Endothelial cell of umbilical vein (primary cell): ENCODE measurements at regions not wholly inside any gene's neighbourhood (a gene's known extent, or its start where the extent isn't known, plus 50 kb on each side); places are given as distances from the start of the nearest gene placed in this dataset.

Source experiments
- BruUV-seq: library from RNA; stranded (reverse); fragments of 400-500 nt; replicated peaks from 2 replicates; lab custom pipeline; 2021; lab: Mats Ljungman, UMichigan
- CTCF ChIA-PET: fragments of 300-600, 350-600 bp; sonication (Branson Sonifier 250); formaldehyde crosslinking; loops from one replicate; lab custom pipeline; 2021; ENCODE audit warnings: antibody characterized with exemption, inconsistent platforms; lab: Charles Lee
- POLR2A ChIA-PET: fragments of 300-600, 350-600 bp; sonication (Branson Sonifier 250); formaldehyde crosslinking; loops from one replicate; lab custom pipeline; 2021; ENCODE audit warnings: antibody characterized with exemption, inconsistent platforms; lab: Charles Lee
- DNase-seq: peaks from one replicate; pipeline ENCODE4 v3.0.0-alpha.2; 2011; ENCODE audit warnings: low read depth, low spot score
- FAIRE-seq: peaks from 2 replicates; lab custom pipeline; 2011; peaks lifted over from hg19 to GRCh38; lab: Jason Lieb, UNC
- H2AFZ ChIP-seq: 2 replicates; pipeline ENCODE4 v1.6.0; 2012; ENCODE audit warnings: low read depth, low read length, control low read depth, inconsistent platforms
- H3K27ac ChIP-seq: 2 replicates; pipeline ENCODE4 v1.5.1; 2011; ENCODE audit warnings: low read depth, mild to moderate bottlenecking, control low read depth, low read length, moderate library complexity; ENCODE audit not compliant: insufficient read depth
- H3K27me3 ChIP-seq, 2 experiments: 2 replicates each; pipeline versions ENCODE4 v1.6.0 to v1.6.1; 2011; ENCODE audit warnings: low read length in 2 of 2, mixed read lengths in 1 of 2; ENCODE audit not compliant: control insufficient read depth in 2 of 2, insufficient read depth in 2 of 2
- H3K36me3 ChIP-seq, 2 experiments: 2 replicates in 1 of 2; 3 replicates in 1 of 2; pipeline ENCODE4 v1.5.1; 2011; ENCODE audit warnings: low read length in 2 of 2, mild to moderate bottlenecking in 1 of 2, moderate library complexity in 1 of 2; ENCODE audit not compliant: control insufficient read depth in 2 of 2, insufficient read depth in 2 of 2; ENCODE audit errors: extremely low read depth in 1 of 2
- H3K4me1 ChIP-seq: 3 replicates; pipeline ENCODE4 v1.5.1; 2011; ENCODE audit warnings: mild to moderate bottlenecking, low read length; ENCODE audit not compliant: control insufficient read depth, insufficient read depth; ENCODE audit errors: extremely low read depth
- H3K4me2 ChIP-seq: 2 replicates; pipeline ENCODE4 v1.6.1; 2011; ENCODE audit warnings: low read length, control low read depth, mixed read lengths; ENCODE audit not compliant: insufficient read depth
- H3K4me3 ChIP-seq, 3 experiments: fragments of 200-600 bp in 1 of 3; sonication (generic), shearing (Covaris generic) in 1 of 3; replicated peaks in 1 of 3; 2 replicates each; pipeline ENCODE4 v1.5.1; 2011 to 2016; ENCODE audit warnings: control low read depth in 3 of 3, low read length in 3 of 3, mild to moderate bottlenecking in 2 of 3, inconsistent platforms in 1 of 3, low read depth in 1 of 3, moderate library complexity in 1 of 3; ENCODE audit not compliant: insufficient read depth in 1 of 3
- H3K79me2 ChIP-seq: 2 replicates; pipeline ENCODE4 v1.6.0; 2012; ENCODE audit warnings: low read length, inconsistent platforms; ENCODE audit not compliant: control insufficient read depth, insufficient read depth
- H3K9ac ChIP-seq: replicated peaks from 2 replicates; pipeline ENCODE3; 2011; ENCODE audit warnings: low read length, control low read depth; ENCODE audit not compliant: insufficient read depth; ENCODE audit errors: extremely low read depth
- H3K9me1 ChIP-seq: replicated peaks from 3 replicates; pipeline ENCODE4 v1.6.0; 2011; ENCODE audit warnings: mild to moderate bottlenecking, low read length; ENCODE audit not compliant: control insufficient read depth, insufficient read depth; ENCODE audit errors: extremely low read depth
- H3K9me3 ChIP-seq: replicated peaks from 2 replicates; pipeline ENCODE4 v1.5.1; 2012; ENCODE audit warnings: low read length, inconsistent platforms; ENCODE audit not compliant: control insufficient read depth, insufficient read depth
- H4K20me1 ChIP-seq: replicated peaks from 2 replicates; pipeline ENCODE3; 2011; ENCODE audit warnings: mild to moderate bottlenecking, low read length; ENCODE audit not compliant: control insufficient read depth, insufficient read depth; ENCODE audit errors: extremely low read depth
- EZH2 ChIP-seq: IDR thresholded peaks from 2 replicates; pipeline ENCODE4 v1.6.1; 2012; ENCODE audit warnings: borderline replicate concordance, low read depth, mild to moderate bottlenecking, moderate library complexity, low read length, inconsistent platforms; ENCODE audit not compliant: severe bottlenecking
- FOS ChIP-seq: IDR thresholded peaks from 2 replicates; pipeline ENCODE4 v1.6.1; 2011; ENCODE audit warnings: mild to moderate bottlenecking, low read length, moderate library complexity, borderline replicate concordance; ENCODE audit not compliant: insufficient read depth
- GATA2 ChIP-seq: IDR thresholded peaks from 2 replicates; pipeline ENCODE4 v1.7.0; 2011; ENCODE audit warnings: low read depth, mild to moderate bottlenecking, moderate library complexity, mixed read lengths, low read length; ENCODE audit not compliant: insufficient read length, insufficient read depth
- JUN ChIP-seq: IDR thresholded peaks from 2 replicates; pipeline ENCODE4 v1.6.1; 2011; ENCODE audit warnings: borderline replicate concordance, low read depth; ENCODE audit not compliant: insufficient read length, insufficient read depth
- MYC ChIP-seq: IDR thresholded peaks from one replicate; pipeline ENCODE4 v1.6.1; 2011; ENCODE audit warnings: mild to moderate bottlenecking, low read depth, low read length
- POLR2A ChIP-seq: IDR thresholded peaks from 2 replicates; pipeline ENCODE4 v1.6.1; 2012; ENCODE audit warnings: low read depth, mild to moderate bottlenecking, control low read depth, low read length
- POLR2AphosphoS5 ChIP-seq: IDR thresholded peaks from 2 replicates; pipeline ENCODE4 v1.6.1; 2012; ENCODE audit warnings: low read depth, mild to moderate bottlenecking, control low read depth, low read length, moderate library complexity; ENCODE audit not compliant: insufficient read depth
- dilution Hi-C: fragments of 300-500 bp; cut with MboI; formaldehyde crosslinking; loops from one replicate; pipeline ENCODE4 v1.15.0; 2019; ENCODE audit warnings: low sequenced_read_pairs; ENCODE audit not compliant: extremely low pct_ligation_motif_present
- intact Hi-C: fragments of 100-400 bp; cut with micrococcal nuclease; formaldehyde crosslinking; loops from one replicate; pipeline ENCODE4 v1.10.0; 2022
- TF ChIP-seq, protein P1 (sequence below), 2 donors: IDR thresholded peaks; 1 replicate in 1 of 2; 2 replicates in 1 of 2; pipeline ENCODE4 v1.5.1; 2011; ENCODE audit warnings: low read length in 2 of 2, mild to moderate bottlenecking in 2 of 2, moderate library complexity in 2 of 2, control low read depth in 1 of 2, inconsistent platforms in 1 of 2, low read depth in 1 of 2; ENCODE audit not compliant: insufficient read depth in 1 of 2; ENCODE audit errors: extremely low read depth in 1 of 2
- TF ChIP-seq, protein P2 (sequence below): IDR thresholded peaks from 2 replicates; pipeline ENCODE4 v1.6.1; 2011; ENCODE audit not compliant: insufficient read depth, insufficient read length

DNA sequence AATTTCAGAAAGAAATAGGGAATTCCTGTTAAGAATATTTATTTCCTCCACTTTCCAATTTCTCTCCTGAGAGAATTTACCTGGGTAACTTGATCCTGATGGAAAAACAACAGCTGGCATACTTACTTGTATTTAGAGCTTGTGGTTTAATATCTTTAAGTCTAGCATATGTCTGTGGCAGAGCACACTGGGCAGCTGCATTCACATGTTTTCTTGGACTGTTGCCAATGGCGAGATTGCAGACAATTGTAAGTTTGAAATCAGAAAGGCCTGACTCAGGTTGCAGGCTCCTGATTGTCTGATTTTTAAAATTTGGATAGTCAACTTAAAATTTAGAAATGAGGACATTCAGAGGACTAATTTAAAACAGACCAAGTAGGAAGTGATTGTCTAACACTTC is 66.9 kb downstream of the NHLRC3 start:
- peak; percentile 18 for DNase-seq
- intact Hi-C loops, result no loop called here
- no peaks in the 10 kb centered on the region for H3K9me3 ChIP-seq
- ChIA-PET CTCF (interaction anchor here (1.5 to 1.7 kb wide), 2 partner anchors 507 to 511 kb away, joined by 5 to 10 read pairs; no protein-coding TSS in a partner anchor), POLR2A (no interaction called here)
- BruUV-seq, result no TSS peak
- no peaks in the 10 kb centered on the region for H4K20me1 ChIP-seq
- H3K9ac ChIP-seq, result no peak overlapping the region
- no peaks in the 10 kb centered on the region for H3K9me1 ChIP-seq
- H3K4me2 ChIP-seq, result no peak overlapping the region
- H3K27me3 ChIP-seq, result peaks cover 9 to 14% of the 10 kb centered on the region in 2 experiments
- TF ChIP-seq POLR2AphosphoS5 (no peak), MYC (no peak), FOS (no peak), JUN (no peak), GATA2 (no peak), POLR2A (no peak), EZH2 (no peak)
- TF ChIP-seq, protein P1, sequence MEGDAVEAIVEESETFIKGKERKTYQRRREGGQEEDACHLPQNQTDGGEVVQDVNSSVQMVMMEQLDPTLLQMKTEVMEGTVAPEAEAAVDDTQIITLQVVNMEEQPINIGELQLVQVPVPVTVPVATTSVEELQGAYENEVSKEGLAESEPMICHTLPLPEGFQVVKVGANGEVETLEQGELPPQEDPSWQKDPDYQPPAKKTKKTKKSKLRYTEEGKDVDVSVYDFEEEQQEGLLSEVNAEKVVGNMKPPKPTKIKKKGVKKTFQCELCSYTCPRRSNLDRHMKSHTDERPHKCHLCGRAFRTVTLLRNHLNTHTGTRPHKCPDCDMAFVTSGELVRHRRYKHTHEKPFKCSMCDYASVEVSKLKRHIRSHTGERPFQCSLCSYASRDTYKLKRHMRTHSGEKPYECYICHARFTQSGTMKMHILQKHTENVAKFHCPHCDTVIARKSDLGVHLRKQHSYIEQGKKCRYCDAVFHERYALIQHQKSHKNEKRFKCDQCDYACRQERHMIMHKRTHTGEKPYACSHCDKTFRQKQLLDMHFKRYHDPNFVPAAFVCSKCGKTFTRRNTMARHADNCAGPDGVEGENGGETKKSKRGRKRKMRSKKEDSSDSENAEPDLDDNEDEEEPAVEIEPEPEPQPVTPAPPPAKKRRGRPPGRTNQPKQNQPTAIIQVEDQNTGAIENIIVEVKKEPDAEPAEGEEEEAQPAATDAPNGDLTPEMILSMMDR (IDR thresholded peaks at IDR 0.05; ENCODE audit: extremely low read depth in 1 of 2, insufficient read depth in 1 of 2, low read depth in 1 of 2, low read length in 2 of 2), result no peak
- TF ChIP-seq, protein P2, sequence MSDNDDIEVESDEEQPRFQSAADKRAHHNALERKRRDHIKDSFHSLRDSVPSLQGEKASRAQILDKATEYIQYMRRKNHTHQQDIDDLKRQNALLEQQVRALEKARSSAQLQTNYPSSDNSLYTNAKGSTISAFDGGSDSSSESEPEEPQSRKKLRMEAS, result no peak
- H3K27ac ChIP-seq, result no peak overlapping the region
- dilution Hi-C loops, result no loop called here
- H3K36me3 ChIP-seq, result no peaks in the 10 kb centered on the region
- H3K4me3 ChIP-seq, result no peak overlapping the region
- H3K79me2 ChIP-seq, result no peaks in the 10 kb centered on the region
- FAIRE-seq, result no peak
- H2AFZ ChIP-seq, result no peak overlapping the region
- H3K4me1 ChIP-seq, result no peaks in the 10 kb centered on the region
